ENCODE measurements at regions not wholly inside any gene's neighbourhood (a gene's known extent, or its start where the extent isn't known, plus 50 kb on each side); places are given as distances from the start of the nearest gene placed in this dataset.

DNA sequence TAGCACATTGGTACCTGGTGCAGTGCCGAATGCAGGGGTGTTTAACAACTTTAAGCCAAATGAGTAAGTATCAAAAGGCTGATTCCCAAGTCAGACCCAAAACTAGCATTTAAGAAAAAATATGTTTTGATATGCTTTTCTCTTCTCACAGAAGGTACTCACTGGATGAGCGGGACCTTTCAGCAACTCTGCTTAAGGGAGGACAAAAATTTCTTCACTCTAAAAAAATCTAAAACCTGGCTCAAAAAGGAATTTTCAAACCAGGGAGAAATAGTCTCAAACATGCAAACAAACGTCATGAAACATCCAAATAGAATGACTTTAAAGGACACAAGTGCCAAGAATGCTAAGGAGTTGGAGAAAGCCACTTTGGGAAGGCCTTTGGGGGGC is 962.1 kb downstream of the KCNMA1 start:
- TF ChIP-seq, protein P1, sequence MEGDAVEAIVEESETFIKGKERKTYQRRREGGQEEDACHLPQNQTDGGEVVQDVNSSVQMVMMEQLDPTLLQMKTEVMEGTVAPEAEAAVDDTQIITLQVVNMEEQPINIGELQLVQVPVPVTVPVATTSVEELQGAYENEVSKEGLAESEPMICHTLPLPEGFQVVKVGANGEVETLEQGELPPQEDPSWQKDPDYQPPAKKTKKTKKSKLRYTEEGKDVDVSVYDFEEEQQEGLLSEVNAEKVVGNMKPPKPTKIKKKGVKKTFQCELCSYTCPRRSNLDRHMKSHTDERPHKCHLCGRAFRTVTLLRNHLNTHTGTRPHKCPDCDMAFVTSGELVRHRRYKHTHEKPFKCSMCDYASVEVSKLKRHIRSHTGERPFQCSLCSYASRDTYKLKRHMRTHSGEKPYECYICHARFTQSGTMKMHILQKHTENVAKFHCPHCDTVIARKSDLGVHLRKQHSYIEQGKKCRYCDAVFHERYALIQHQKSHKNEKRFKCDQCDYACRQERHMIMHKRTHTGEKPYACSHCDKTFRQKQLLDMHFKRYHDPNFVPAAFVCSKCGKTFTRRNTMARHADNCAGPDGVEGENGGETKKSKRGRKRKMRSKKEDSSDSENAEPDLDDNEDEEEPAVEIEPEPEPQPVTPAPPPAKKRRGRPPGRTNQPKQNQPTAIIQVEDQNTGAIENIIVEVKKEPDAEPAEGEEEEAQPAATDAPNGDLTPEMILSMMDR (IDR thresholded peaks at IDR 0.05): no peak
- no peak for TF ChIP-seq POLR2A (IDR thresholded peaks at IDR 0.05)

All from thyroid gland (tissue), 4 donors.